Glomerular visceral epithelial cell (primary cell): ENCODE measurements at regions not wholly inside any gene's neighbourhood (a gene's known extent, or its start where the extent isn't known, plus 50 kb on each side); places are given as distances from the start of the nearest gene placed in this dataset.
"Not testable (repeated sequence)": the region's sequence is repeated elsewhere in the genome, so short reads cannot be mapped to it uniquely, and the experiment has no call there.

Experiments used
- DNase-seq: peaks from one replicate; pipeline ENCODE4 v3.0.0-alpha.2; 2016; ENCODE audit errors: extremely low spot score

GRCh38 chr4:137956256-137956655 is 285.9 kb downstream of the SLC7A11 start:
- DNase-seq: peak; percentile 26

GRCh38 chr4:137955595-137955994 is 286.6 kb downstream of the SLC7A11 start:
- no peak for DNase-seq

- no peak for DNase-seq
These were observed 290.0 kb downstream of the SLC7A11 start for GRCh38 chr4:137952116-137952515.

- no peak for DNase-seq
These were observed 291.9 kb downstream of the SLC7A11 start for GRCh38 chr4:137950286-137950685.

- DNase-seq: no peak
These were observed 292.4 kb downstream of the SLC7A11 start for GRCh38 chr4:137949746-137950145.

- no peak for DNase-seq
These were observed 295.5 kb downstream of the SLC7A11 start for GRCh38 chr4:137946453-137947174.

GRCh38 chr4:137942815-137943214 is 299.3 kb downstream of the SLC7A11 start:
- not testable (repeated sequence) for DNase-seq

- DNase-seq: not testable (repeated sequence)
These were observed 300.1 kb downstream of the SLC7A11 start for GRCh38 chr4:137942015-137942515.

GRCh38 chr4:137934911-137935310 is 307.2 kb downstream of the SLC7A11 start:
- no peak for DNase-seq

- no peak for DNase-seq
These were observed 308.1 kb downstream of the SLC7A11 start for GRCh38 chr4:137934046-137934445.

- DNase-seq: no peak
These were observed 314.2 kb downstream of the SLC7A11 start for GRCh38 chr4:137927972-137928371.

GRCh38 chr4:137923494-137923893 is 318.7 kb downstream of the SLC7A11 start:
- no peak for DNase-seq

- DNase-seq: no peak
These were observed 319.4 kb downstream of the SLC7A11 start for GRCh38 chr4:137922721-137923120.

- DNase-seq: no peak
These were observed 332.4 kb downstream of the SLC7A11 start for GRCh38 chr4:137909529-137910309.

- DNase-seq: peak; percentile 10
These were observed 336.2 kb downstream of the SLC7A11 start for GRCh38 chr4:137905930-137906329.

- DNase-seq: no peak
These were observed 341.0 kb downstream of the SLC7A11 start for GRCh38 chr4:137901114-137901513.

GRCh38 chr4:137896221-137896737 is 345.9 kb downstream of the SLC7A11 start:
- DNase-seq: no peak

- DNase-seq: not testable (repeated sequence)
These were observed 346.6 kb downstream of the SLC7A11 start for GRCh38 chr4:137895515-137895914.

- DNase-seq: no peak
These were observed 350.0 kb downstream of the SLC7A11 start for GRCh38 chr4:137892134-137892533.

- DNase-seq: no peak
These were observed 351.3 kb downstream of the SLC7A11 start for GRCh38 chr4:137890812-137891211.

- DNase-seq: no peak
These were observed 349.3 kb upstream of the PCDH18 start for GRCh38 chr4:137881641-137882040.

GRCh38 chr4:137868067-137868466 is 335.8 kb upstream of the PCDH18 start:
- not testable (repeated sequence) for DNase-seq

GRCh38 chr4:137866671-137867070 is 334.4 kb upstream of the PCDH18 start:
- DNase-seq: no peak
